ENCODE measurements at regions not wholly inside any gene's neighbourhood (a gene's known extent, or its start where the extent isn't known, plus 50 kb on each side); places are given as distances from the start of the nearest gene placed in this dataset.

DNA sequence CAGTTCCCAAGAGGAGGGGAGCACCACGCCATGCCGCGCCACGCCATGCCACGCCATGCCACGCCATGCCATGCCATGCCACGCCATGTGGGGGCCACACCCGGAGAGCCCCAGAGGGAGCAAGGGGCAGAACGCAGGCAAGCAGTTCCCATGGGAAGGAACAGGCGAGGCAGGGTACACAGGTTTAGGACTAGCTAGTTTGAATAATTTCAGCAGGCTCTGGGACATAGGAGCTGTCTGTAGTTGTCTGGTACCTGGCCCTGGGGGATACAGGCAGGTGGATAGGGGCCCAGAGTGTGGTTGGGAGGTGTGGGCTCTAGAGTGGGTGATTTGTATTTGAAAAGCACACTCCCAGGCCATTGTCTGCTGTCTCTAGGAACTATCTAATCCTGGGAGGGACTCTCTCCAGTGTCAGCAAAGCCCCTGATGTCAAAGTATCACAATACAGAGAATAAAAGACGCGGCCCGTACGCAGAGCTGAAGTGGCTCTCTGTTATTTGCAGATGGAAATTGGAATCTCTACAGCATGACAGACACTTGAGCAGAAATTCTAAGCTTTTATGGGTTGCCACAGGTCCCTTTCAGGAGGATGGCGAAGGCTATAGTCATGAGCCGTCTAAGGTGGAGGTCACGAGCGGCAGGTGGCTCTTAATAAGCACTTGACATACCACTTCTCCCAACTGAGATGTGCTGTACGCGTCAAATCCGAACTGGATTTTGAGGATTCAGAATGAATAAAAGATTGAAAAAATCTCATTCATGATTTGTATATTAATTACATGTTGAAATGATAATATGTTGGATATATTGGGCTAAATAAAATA is 220.8 kb upstream of the TNRC6C start:
- Histone ChIP-seq H3K9me3 (ENCODE audit: low read length) (peaks cover 7% of the 10 kb centered on the region; the same call in 1 of the 2 replicates), H3K79me2 (ENCODE audit: low read length) (no peaks in the 10 kb centered on the region), H3K4me1 (ENCODE audit: insufficient read depth, low read length) (no peaks in the 10 kb centered on the region), H3K27ac (ENCODE audit: low read length) (no peak overlapping the region), H3K4me3 (ENCODE audit: low read length) (no peak overlapping the region), H3K27me3 (ENCODE audit: low read length) (peaks cover 93% of the 10 kb centered on the region), H2AFZ (ENCODE audit: low read length) (no peak overlapping the region), H3K4me2 (ENCODE audit: low read length) (no peak overlapping the region), H3F3A (ENCODE audit: low read length, unreplicated experiment) (no peaks in the 10 kb centered on the region), H3K9me2 (replicated peaks; ENCODE audit: low read length) (no peaks in the 10 kb centered on the region), H3K9ac (ENCODE audit: low read length) (no peak overlapping the region), H3K36me3 (ENCODE audit: low read depth, low read length) (no peaks in the 10 kb centered on the region), H4K20me1 (ENCODE audit: low read length) (no peaks in the 10 kb centered on the region)
- no TSS peak for BruUV-seq (replicated peaks)
- TF ChIP-seq, protein P1, sequence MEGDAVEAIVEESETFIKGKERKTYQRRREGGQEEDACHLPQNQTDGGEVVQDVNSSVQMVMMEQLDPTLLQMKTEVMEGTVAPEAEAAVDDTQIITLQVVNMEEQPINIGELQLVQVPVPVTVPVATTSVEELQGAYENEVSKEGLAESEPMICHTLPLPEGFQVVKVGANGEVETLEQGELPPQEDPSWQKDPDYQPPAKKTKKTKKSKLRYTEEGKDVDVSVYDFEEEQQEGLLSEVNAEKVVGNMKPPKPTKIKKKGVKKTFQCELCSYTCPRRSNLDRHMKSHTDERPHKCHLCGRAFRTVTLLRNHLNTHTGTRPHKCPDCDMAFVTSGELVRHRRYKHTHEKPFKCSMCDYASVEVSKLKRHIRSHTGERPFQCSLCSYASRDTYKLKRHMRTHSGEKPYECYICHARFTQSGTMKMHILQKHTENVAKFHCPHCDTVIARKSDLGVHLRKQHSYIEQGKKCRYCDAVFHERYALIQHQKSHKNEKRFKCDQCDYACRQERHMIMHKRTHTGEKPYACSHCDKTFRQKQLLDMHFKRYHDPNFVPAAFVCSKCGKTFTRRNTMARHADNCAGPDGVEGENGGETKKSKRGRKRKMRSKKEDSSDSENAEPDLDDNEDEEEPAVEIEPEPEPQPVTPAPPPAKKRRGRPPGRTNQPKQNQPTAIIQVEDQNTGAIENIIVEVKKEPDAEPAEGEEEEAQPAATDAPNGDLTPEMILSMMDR (conservative IDR thresholded peaks at IDR 0.05; ENCODE audit: low read depth, low read length): no peak
- DNase-seq (no peak), ATAC-seq (no peak)
- ChIA-PET CTCF (no interaction called here), POLR2A (ENCODE audit: unreplicated experiment) (no interaction called here)
- intact Hi-C loops (cut with micrococcal nuclease): loop anchor here (10.0 kb wide), 1 partner anchor 277 kb away; no protein-coding TSS in a partner anchor

DNA sequence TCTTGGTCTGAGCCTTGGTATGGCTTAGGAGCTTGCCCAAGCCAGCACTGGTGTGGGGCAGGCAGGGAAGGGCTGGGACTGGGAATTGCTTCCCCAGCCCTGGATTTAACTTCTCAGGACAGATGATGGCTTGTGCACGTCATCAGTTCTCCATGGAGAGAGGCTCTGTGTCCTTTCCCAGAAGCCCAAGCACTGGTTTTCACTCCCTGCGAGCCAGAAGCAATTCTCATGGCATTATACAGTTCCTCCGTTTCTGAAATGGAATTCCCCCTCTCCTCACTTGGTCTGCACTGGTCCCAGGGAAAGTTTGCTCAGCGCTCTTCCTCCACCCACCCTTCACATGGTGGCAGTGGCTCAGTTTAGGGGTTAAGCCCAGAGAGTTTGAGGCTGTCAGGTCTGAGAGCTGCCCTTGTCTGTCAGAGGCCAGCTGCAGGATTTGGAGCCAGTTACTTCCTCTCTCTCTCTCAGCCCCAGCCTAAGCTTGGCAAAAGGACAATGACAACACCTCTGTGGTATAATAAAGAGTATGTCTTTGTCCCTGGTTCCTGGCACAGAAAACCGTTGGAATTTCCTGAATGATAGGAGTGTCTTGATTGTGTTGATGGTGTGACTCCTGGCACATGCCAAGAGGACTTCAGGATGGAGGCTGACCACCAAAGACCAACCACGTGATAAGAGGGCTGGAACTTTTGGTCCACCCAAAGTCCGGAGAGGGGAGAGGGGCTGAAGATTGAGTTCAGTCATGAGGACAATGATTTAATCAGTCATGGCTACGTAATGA is 219.6 kb upstream of the TNRC6C start:
- Histone ChIP-seq H3K9me2 (replicated peaks; ENCODE audit: low read length) (no peaks in the 10 kb centered on the region), H3K4me1 (ENCODE audit: insufficient read depth, low read length) (no peaks in the 10 kb centered on the region), H3K27me3 (ENCODE audit: low read length) (peaks cover 93% of the 10 kb centered on the region), H3K79me2 (ENCODE audit: low read length) (no peaks in the 10 kb centered on the region), H2AFZ (ENCODE audit: low read length) (no peak overlapping the region), H3K36me3 (ENCODE audit: low read depth, low read length) (no peaks in the 10 kb centered on the region), H3F3A (ENCODE audit: low read length, unreplicated experiment) (no peaks in the 10 kb centered on the region), H4K20me1 (ENCODE audit: low read length) (no peaks in the 10 kb centered on the region), H3K9ac (ENCODE audit: low read length) (no peak overlapping the region), H3K9me3 (ENCODE audit: low read length) (no peaks in the 10 kb centered on the region), H3K27ac (ENCODE audit: low read length) (no peak overlapping the region), H3K4me3 (ENCODE audit: low read length) (no peak overlapping the region), H3K4me2 (ENCODE audit: low read length) (no peak overlapping the region)
- TF ChIP-seq, protein P1 (conservative IDR thresholded peaks at IDR 0.05; ENCODE audit: low read depth, low read length): no peak
- no peak for TF ChIP-seq EZH2 (IDR thresholded peaks at IDR 0.05; ENCODE audit: low read length, unreplicated experiment)
- TF ChIP-seq EZH2phosphoT487 (IDR thresholded peaks at IDR 0.05; ENCODE audit: borderline replicate concordance, low read length): no peak
- BruUV-seq (replicated peaks): no TSS peak
- ATAC-seq (no peak), DNase-seq (no peak)
- POLR2A ChIA-PET (ENCODE audit: unreplicated experiment): no interaction called here
- intact Hi-C loops (cut with micrococcal nuclease): loop anchor here (10.0 kb wide), 1 partner anchor 276 kb away; no protein-coding TSS in a partner anchor
- CTCF ChIA-PET: no interaction called here

DNA sequence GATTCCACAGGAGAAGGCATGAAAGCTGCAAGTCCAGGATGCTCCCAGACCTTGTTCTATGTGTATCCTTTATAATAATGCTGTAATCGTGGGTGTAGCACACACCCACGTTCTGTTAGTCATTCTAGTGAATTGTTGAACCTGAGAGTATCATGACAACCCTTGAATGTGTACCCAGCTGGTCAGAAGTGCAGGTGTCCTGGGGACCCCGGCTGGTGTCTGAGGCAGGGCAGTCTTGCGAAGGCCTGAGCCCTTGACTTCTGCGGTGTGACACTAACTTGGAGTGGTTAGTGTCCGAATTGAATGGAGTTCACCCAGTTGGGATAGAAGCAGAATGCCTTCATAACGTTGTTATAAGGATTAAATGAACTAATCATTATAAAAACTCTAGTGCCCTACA is 218.0 kb upstream of the TNRC6C start:
- intact Hi-C loops (cut with micrococcal nuclease): no loop called here
- BruUV-seq (replicated peaks): no TSS peak
- no peaks in the 10 kb centered on the region for H4K20me1 ChIP-seq (ENCODE audit: low read length)
- H3K9ac ChIP-seq (ENCODE audit: low read length): no peak overlapping the region
- POLR2A ChIA-PET (ENCODE audit: unreplicated experiment): no interaction called here
- TF ChIP-seq EZH2phosphoT487 (IDR thresholded peaks at IDR 0.05; ENCODE audit: borderline replicate concordance, low read length): no peak
- TF ChIP-seq, protein P1 (conservative IDR thresholded peaks at IDR 0.05; ENCODE audit: low read depth, low read length): no peak
- no peak for TF ChIP-seq EZH2 (IDR thresholded peaks at IDR 0.05; ENCODE audit: low read length, unreplicated experiment)
- no peak overlapping the region for H3K4me2 ChIP-seq (ENCODE audit: low read length)
- H3K4me3 ChIP-seq (ENCODE audit: low read length): no peak overlapping the region
- H3K27me3 ChIP-seq (ENCODE audit: low read length): peaks cover 93% of the 10 kb centered on the region
- no peaks in the 10 kb centered on the region for H3K36me3 ChIP-seq (ENCODE audit: low read depth, low read length)
- no peaks in the 10 kb centered on the region for H3K9me2 ChIP-seq (replicated peaks; ENCODE audit: low read length)
- ATAC-seq (no peak), DNase-seq (no peak)
- no peaks in the 10 kb centered on the region for H3K4me1 ChIP-seq (ENCODE audit: insufficient read depth, low read length)
- H3K9me3 ChIP-seq (ENCODE audit: low read length): no peaks in the 10 kb centered on the region
- no peaks in the 10 kb centered on the region for H3F3A ChIP-seq (ENCODE audit: low read length, unreplicated experiment)
- H3K27ac ChIP-seq (ENCODE audit: low read length): no peak overlapping the region
- CTCF ChIA-PET: no interaction called here
- H2AFZ ChIP-seq (ENCODE audit: low read length): no peak overlapping the region
- no peaks in the 10 kb centered on the region for H3K79me2 ChIP-seq (ENCODE audit: low read length)

Data from PC-3 (cell line).